HEK293T (cell line): ENCODE measurements at regions not wholly inside any gene's neighbourhood (a gene's known extent, or its start where the extent isn't known, plus 50 kb on each side); places are given as distances from the start of the nearest gene placed in this dataset.

Experiments used
- CTCF ChIA-PET: fragments of 350-600 bp; formaldehyde crosslinking; extraction: SDS; loops from one replicate; lab custom pipeline; 2021; ENCODE audit warnings: antibody characterized with exemption, inconsistent platforms; lab: Yijun Ruan, JAX
- POLR2A ChIA-PET: fragments of 350-600 bp; formaldehyde crosslinking; extraction: SDS; loops from one replicate; lab custom pipeline; 2020; ENCODE audit warnings: antibody characterized with exemption, inconsistent platforms; lab: Yijun Ruan, JAX
- DNase-seq: peaks from one replicate; pipeline ENCODE4 v3.0.0; 2012; ENCODE audit warnings: mixed read lengths; ENCODE audit errors: extremely low spot score
- ARNT ChIP-seq: fragments of 450-650 bp; IDR thresholded peaks from 2 replicates; pipeline ENCODE4 v1.6.1; 2017; ENCODE audit warnings: mild to moderate bottlenecking
- BHLHE40 ChIP-seq: fragments of 450-650 bp; IDR thresholded peaks from 2 replicates; pipeline ENCODE4 v1.6.1; 2016; ENCODE audit warnings: mild to moderate bottlenecking, moderate library complexity, borderline replicate concordance
- CTBP1 ChIP-seq: fragments of 450-650 bp; IDR thresholded peaks from 2 replicates; pipeline ENCODE4 v1.6.1; 2016; ENCODE audit warnings: borderline replicate concordance
- ELF4 ChIP-seq: fragments of 450-650 bp; IDR thresholded peaks from 2 replicates; pipeline ENCODE4 v1.6.1; 2017; ENCODE audit warnings: antibody characterized with exemption
- FOXA1 ChIP-seq: fragments of 450-650 bp; IDR thresholded peaks from 2 replicates; pipeline ENCODE4 v1.6.1; 2016; ENCODE audit warnings: mild to moderate bottlenecking
- FOXK2 ChIP-seq: fragments of 450-650 bp; IDR thresholded peaks from 2 replicates; pipeline ENCODE4 v1.6.1; 2016; ENCODE audit warnings: mild to moderate bottlenecking
- FOXM1 ChIP-seq: fragments of 450-650 bp; IDR thresholded peaks from 2 replicates; pipeline ENCODE4 v1.6.1; 2017; ENCODE audit warnings: mild to moderate bottlenecking, borderline replicate concordance
- HDGF ChIP-seq: fragments of 450-650 bp; IDR thresholded peaks from 2 replicates; pipeline ENCODE4 v1.6.1; 2017; ENCODE audit warnings: antibody characterized with exemption, borderline replicate concordance
- L3MBTL2 ChIP-seq: fragments of 450-650 bp; conservative IDR thresholded peaks from 2 replicates; pipeline ENCODE4 v1.6.1; 2016; ENCODE audit warnings: mild to moderate bottlenecking
- LEF1 ChIP-seq: fragments of 450-650 bp; IDR thresholded peaks from 2 replicates; pipeline ENCODE4 v1.6.1; 2017; ENCODE audit warnings: mild to moderate bottlenecking, borderline replicate concordance
- NFRKB ChIP-seq: fragments of 450-650 bp; IDR thresholded peaks from 2 replicates; pipeline ENCODE4 v1.6.1; 2016; ENCODE audit warnings: mild to moderate bottlenecking, moderate library complexity
- PKNOX1 ChIP-seq: fragments of 450-650 bp; IDR thresholded peaks from 2 replicates; pipeline ENCODE4 v1.6.1; 2016
- SP1 ChIP-seq: fragments of 450-650 bp; IDR thresholded peaks from 2 replicates; pipeline ENCODE4 v1.6.1; 2017
- SUZ12 ChIP-seq: fragments of 450-650 bp; IDR thresholded peaks from 2 replicates; pipeline ENCODE4 v1.6.1; 2016; ENCODE audit warnings: mild to moderate bottlenecking
- TARDBP ChIP-seq: fragments of 450-650 bp; IDR thresholded peaks from 2 replicates; pipeline ENCODE4 v1.6.1; 2016
- ZNF384 ChIP-seq: fragments of 450-650 bp; IDR thresholded peaks from 2 replicates; pipeline ENCODE4 v1.6.1; 2016

- ChIA-PET CTCF (interaction anchor here (1.7 kb wide), 1 partner anchor 12 kb away, joined by 8 read pairs; no protein-coding TSS in a partner anchor), POLR2A (no interaction called here)
- DNase-seq, result no peak
- TF ChIP-seq ZNF384 (no peak), HDGF (no peak), TARDBP (no peak), NFRKB (no peak), FOXA1 (no peak), SP1 (no peak), ELF4 (no peak), BHLHE40 (no peak), FOXK2 (no peak), L3MBTL2 (no peak), ARNT (no peak), FOXM1 (no peak)
Observed at GRCh38 chr1:87942165-87942564, 613.5 kb downstream of the LMO4 start.

- ChIA-PET POLR2A (no interaction called here), CTCF (no interaction called here)
- no peak for DNase-seq
- TF ChIP-seq NFRKB (no peak), SP1 (no peak), ARNT (no peak), HDGF (no peak), ZNF384 (no peak), FOXK2 (no peak)
Observed at GRCh38 chr1:87949711-87950110, 621.0 kb downstream of the LMO4 start.

GRCh38 chr1:87950369-87950768 lies 621.7 kb downstream of the LMO4 start:
- POLR2A ChIA-PET, result no interaction called here
- CTCF ChIA-PET, result no interaction called here
- no peak for DNase-seq
- TF ChIP-seq FOXM1 (no peak), ARNT (no peak), CTBP1 (no peak), ZNF384 (no peak), PKNOX1 (no peak), LEF1 (no peak), FOXK2 (no peak)

- CTCF ChIA-PET, result no interaction called here
- DNase-seq, result no peak
Observed at GRCh38 chr1:87951409-87951808, 622.7 kb downstream of the LMO4 start.

GRCh38 chr1:87951852-87952251 lies 623.2 kb downstream of the LMO4 start:
- DNase-seq, result no peak
- ChIA-PET CTCF (no interaction called here), POLR2A (no interaction called here)
- no peak for TF ChIP-seq HDGF
- no peak for TF ChIP-seq L3MBTL2
- no peak for TF ChIP-seq ELF4

More at GRCh38 chr1:87951409-87951808, 622.7 kb downstream of the LMO4 start:
- POLR2A ChIA-PET, result no interaction called here
- TF ChIP-seq SP1 (no peak), CTBP1 (no peak), PKNOX1 (no peak), SUZ12 (no peak), L3MBTL2 (no peak), LEF1 (no peak), HDGF (no peak), FOXK2 (no peak), ARNT (no peak), ELF4 (no peak), NFRKB (no peak), FOXM1 (no peak), BHLHE40 (no peak), ZNF384 (no peak), TARDBP (no peak), FOXA1 (no peak)

- ChIA-PET POLR2A (interaction anchor here (1.2 kb wide), 1 partner anchor 625 kb away, joined by 5 read pairs; the partner anchor contains the start of gene LMO4), CTCF (interaction anchor here (0.7 to 1.9 kb wide), 10 partner anchors 8 to 660 kb away, joined by 3 to 9 read pairs (median 6); no protein-coding TSS in a partner anchor)
- no peak for DNase-seq
- no peak for TF ChIP-seq PKNOX1
- TF ChIP-seq L3MBTL2, result no peak
- no peak for TF ChIP-seq ZNF384
- TF ChIP-seq FOXA1, result no peak
- no peak for TF ChIP-seq FOXK2
- no peak for TF ChIP-seq ARNT
- no peak for TF ChIP-seq HDGF
- TF ChIP-seq NFRKB, result no peak
- no peak for TF ChIP-seq TARDBP
- TF ChIP-seq LEF1, result no peak
- no peak for TF ChIP-seq SUZ12
- no peak for TF ChIP-seq CTBP1
- TF ChIP-seq ELF4, result no peak
- TF ChIP-seq BHLHE40, result no peak
Observed at GRCh38 chr1:87953121-87953520, 624.4 kb downstream of the LMO4 start.
